ENCODE measurements at regions not wholly inside any gene's neighbourhood (a gene's known extent, or its start where the extent isn't known, plus 50 kb on each side); places are given as distances from the start of the nearest gene placed in this dataset.

DNA sequence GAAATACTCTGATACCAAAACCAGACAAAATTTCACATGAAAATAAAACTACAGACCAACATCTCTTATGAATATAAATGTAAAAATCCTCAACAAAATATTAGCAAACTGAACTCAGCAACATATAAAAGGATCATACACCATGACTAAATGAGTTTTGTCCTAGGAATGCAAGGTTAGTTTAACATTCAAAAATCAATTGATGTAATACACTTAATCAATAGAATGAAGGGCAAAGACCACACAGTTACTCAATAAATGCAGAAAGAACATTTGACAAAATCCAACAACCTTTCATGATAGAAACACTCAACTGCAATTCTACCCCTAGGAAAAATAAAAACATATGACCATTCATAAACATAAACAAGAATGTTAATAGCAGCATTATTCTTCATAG, 50.2 kb upstream of the DCTD start:
- TF ChIP-seq SMC3 (IDR thresholded peaks at IDR 0.05) (no peak), SREBF2 (IDR thresholded peaks at IDR 0.05) (no peak), CHD2 (IDR thresholded peaks at IDR 0.05; ENCODE audit: low read length, partially characterized antibody) (no peak), MYC (IDR thresholded peaks at IDR 0.05; ENCODE audit: borderline replicate concordance, low read length) (no peak), JUN (IDR thresholded peaks at IDR 0.05) (no peak), POLR2A (IDR thresholded peaks at IDR 0.05; ENCODE audit: low read length) (no peak), PHF8 (IDR thresholded peaks at IDR 0.05; ENCODE audit: borderline replicate concordance, low read depth) (no peak), MAZ (IDR thresholded peaks at IDR 0.05; ENCODE audit: borderline replicate concordance, low read depth, low read length) (no peak), CEBPB (IDR thresholded peaks at IDR 0.05) (no peak)
- TF ChIP-seq, protein P1, sequence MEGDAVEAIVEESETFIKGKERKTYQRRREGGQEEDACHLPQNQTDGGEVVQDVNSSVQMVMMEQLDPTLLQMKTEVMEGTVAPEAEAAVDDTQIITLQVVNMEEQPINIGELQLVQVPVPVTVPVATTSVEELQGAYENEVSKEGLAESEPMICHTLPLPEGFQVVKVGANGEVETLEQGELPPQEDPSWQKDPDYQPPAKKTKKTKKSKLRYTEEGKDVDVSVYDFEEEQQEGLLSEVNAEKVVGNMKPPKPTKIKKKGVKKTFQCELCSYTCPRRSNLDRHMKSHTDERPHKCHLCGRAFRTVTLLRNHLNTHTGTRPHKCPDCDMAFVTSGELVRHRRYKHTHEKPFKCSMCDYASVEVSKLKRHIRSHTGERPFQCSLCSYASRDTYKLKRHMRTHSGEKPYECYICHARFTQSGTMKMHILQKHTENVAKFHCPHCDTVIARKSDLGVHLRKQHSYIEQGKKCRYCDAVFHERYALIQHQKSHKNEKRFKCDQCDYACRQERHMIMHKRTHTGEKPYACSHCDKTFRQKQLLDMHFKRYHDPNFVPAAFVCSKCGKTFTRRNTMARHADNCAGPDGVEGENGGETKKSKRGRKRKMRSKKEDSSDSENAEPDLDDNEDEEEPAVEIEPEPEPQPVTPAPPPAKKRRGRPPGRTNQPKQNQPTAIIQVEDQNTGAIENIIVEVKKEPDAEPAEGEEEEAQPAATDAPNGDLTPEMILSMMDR (IDR thresholded peaks at IDR 0.05), result no peak
- TF ChIP-seq, protein P2, sequence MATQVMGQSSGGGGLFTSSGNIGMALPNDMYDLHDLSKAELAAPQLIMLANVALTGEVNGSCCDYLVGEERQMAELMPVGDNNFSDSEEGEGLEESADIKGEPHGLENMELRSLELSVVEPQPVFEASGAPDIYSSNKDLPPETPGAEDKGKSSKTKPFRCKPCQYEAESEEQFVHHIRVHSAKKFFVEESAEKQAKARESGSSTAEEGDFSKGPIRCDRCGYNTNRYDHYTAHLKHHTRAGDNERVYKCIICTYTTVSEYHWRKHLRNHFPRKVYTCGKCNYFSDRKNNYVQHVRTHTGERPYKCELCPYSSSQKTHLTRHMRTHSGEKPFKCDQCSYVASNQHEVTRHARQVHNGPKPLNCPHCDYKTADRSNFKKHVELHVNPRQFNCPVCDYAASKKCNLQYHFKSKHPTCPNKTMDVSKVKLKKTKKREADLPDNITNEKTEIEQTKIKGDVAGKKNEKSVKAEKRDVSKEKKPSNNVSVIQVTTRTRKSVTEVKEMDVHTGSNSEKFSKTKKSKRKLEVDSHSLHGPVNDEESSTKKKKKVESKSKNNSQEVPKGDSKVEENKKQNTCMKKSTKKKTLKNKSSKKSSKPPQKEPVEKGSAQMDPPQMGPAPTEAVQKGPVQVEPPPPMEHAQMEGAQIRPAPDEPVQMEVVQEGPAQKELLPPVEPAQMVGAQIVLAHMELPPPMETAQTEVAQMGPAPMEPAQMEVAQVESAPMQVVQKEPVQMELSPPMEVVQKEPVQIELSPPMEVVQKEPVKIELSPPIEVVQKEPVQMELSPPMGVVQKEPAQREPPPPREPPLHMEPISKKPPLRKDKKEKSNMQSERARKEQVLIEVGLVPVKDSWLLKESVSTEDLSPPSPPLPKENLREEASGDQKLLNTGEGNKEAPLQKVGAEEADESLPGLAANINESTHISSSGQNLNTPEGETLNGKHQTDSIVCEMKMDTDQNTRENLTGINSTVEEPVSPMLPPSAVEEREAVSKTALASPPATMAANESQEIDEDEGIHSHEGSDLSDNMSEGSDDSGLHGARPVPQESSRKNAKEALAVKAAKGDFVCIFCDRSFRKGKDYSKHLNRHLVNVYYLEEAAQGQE (IDR thresholded peaks at IDR 0.05), result no peak
- TF ChIP-seq, protein P3, sequence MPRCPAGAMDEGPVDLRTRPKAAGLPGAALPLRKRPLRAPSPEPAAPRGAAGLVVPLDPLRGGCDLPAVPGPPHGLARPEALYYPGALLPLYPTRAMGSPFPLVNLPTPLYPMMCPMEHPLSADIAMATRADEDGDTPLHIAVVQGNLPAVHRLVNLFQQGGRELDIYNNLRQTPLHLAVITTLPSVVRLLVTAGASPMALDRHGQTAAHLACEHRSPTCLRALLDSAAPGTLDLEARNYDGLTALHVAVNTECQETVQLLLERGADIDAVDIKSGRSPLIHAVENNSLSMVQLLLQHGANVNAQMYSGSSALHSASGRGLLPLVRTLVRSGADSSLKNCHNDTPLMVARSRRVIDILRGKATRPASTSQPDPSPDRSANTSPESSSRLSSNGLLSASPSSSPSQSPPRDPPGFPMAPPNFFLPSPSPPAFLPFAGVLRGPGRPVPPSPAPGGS (IDR thresholded peaks at IDR 0.05), result no peak
- TF ChIP-seq, protein P4, sequence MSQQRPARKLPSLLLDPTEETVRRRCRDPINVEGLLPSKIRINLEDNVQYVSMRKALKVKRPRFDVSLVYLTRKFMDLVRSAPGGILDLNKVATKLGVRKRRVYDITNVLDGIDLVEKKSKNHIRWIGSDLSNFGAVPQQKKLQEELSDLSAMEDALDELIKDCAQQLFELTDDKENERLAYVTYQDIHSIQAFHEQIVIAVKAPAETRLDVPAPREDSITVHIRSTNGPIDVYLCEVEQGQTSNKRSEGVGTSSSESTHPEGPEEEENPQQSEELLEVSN (IDR thresholded peaks at IDR 0.05; ENCODE audit: borderline replicate concordance, low read depth), result no peak
- TF ChIP-seq, protein P5, sequence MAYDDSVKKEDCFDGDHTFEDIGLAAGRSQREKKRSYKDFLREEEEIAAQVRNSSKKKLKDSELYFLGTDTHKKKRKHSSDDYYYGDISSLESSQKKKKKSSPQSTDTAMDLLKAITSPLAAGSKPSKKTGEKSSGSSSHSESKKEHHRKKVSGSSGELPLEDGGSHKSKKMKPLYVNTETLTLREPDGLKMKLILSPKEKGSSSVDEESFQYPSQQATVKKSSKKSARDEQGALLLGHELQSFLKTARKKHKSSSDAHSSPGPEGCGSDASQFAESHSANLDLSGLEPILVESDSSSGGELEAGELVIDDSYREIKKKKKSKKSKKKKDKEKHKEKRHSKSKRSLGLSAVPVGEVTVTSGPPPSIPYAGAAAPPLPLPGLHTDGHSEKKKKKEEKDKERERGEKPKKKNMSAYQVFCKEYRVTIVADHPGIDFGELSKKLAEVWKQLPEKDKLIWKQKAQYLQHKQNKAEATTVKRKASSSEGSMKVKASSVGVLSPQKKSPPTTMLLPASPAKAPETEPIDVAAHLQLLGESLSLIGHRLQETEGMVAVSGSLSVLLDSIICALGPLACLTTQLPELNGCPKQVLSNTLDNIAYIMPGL (CRISPR knock-in tag; IDR thresholded peaks at IDR 0.05; ENCODE audit: borderline replicate concordance), result no peak

Data from A549 (cell line).